Activated CD4-positive, alpha-beta T cell treated with anti-CD3 and anti-CD28 coated beads for 24 hours (primary cell): ENCODE measurements at regions not wholly inside any gene's neighbourhood (a gene's known extent, or its start where the extent isn't known, plus 50 kb on each side); places are given as distances from the start of the nearest gene placed in this dataset.
"Not testable (repeated sequence)": the region's sequence is repeated elsewhere in the genome, so short reads cannot be mapped to it uniquely, and the experiment has no call there.

Experiments
- DNase-seq, 2 donors: peaks; one replicate each; pipeline ENCODE4 v3.0.0-alpha.2; 2020; ENCODE audit warnings: low read depth in 2 of 2

GRCh38 chr18:1412655-1413322 is 508.1 kb downstream of the ADCYAP1 start:
- no peak for DNase-seq

GRCh38 chr18:1413323-1413675 is 508.6 kb downstream of the ADCYAP1 start:
- no peak for DNase-seq

DNA sequence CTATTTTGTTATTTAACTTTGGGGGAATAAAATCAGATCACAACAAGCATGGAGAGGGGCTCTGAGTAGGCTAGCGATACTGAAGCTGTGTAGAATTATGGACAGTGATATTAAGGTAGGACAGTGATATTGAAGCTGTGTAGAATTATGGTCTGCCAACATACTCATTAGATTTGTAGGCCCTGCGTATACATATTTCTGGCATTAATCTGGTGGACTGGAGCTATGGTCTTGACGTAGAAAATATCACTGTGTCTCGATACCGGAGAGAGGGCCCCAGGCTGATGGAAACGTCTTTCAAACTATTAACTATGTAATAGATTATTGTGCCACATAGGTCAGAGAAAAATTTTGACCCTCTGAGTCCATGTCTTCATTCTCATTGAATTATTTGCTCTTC is 511.4 kb downstream of the ADCYAP1 start:
- no peak for DNase-seq

DNA sequence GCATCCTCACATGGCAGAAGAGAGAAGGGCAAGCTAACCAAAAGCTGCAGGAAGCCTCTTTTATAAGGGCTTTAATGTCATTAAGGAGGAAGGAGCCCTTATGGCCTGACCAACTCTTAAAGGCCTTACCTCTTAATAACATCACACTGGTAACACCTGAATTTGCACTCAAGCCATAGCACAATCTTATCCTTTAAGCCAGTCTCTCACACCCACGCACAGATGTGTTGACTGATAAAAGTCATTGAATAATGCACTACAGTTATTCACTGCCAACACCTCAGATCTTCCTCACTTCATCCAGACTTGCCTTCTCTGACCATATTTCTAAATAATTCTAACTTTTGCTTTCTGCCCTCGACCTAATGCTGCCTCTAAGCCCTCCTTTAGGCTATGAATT is 516.8 kb downstream of the ADCYAP1 start:
- no peak for DNase-seq

- DNase-seq = no peak
Observed at GRCh38 chr18:1422634-1423033, 518.0 kb downstream of the ADCYAP1 start.

GRCh38 chr18:1425679-1426078 is 521.0 kb downstream of the ADCYAP1 start:
- no peak for DNase-seq

DNA sequence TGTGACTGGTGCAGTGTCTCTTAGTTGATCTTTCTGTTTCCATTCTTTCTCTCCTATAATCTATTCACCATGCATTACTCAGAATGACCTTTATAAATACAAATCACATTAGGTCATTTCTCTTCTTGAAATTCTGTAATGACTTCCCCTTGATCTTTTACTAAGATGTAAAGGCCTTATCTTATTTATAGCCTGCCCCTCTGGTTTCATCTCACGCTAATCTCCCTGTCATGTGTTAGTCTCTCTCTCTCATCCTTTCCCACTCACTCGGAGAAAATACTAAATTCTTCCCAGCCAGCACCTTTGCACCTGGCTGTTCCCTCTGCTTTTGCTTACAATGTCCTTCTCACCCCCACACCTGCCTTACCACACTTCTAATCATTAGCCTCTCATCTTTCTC is 530.8 kb downstream of the ADCYAP1 start:
- DNase-seq = no peak

- DNase-seq = no peak
Observed at GRCh38 chr18:1436199-1436598, 531.5 kb downstream of the ADCYAP1 start.

DNA sequence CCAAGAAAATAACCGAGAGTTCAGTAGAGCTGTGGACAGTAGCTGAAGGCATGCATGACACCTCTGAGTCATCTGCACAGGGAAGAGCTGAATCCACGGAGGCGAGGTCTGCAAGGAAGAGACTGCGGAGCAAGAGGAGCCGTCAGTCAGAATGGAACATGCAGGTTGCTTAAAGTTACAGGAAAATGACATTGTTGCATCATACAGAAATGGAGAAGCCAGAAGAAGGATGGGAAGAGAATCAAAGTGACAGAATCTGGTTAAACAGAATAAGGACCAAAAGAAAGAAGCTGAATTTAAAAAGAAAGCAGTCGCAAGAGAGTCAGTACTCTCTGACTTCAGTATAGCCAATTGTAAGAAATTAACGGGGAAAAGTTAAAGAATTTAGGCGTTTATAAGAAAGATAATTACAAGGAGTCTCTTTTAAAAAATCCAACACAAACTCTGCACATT is 533.8 kb downstream of the ADCYAP1 start:
- no peak for DNase-seq

DNA sequence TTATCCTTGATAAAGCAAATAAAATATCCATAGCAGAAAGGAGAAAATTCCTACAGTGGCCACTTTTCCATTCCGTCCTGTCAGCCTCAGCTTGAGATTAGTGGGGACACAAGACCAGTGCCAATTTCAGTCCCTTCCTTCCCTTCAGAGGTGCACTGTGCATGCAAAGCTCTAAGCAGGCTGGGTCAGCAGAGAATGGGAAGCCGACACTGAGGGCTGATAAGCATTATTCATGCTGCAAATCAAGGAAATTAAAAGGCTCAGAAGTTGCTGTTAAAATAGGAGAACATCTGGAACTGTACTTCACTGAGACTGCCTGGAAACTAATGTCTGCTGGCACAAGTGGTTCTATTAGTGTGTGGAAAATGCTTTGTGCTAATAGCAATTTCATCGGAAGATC is 534.3 kb downstream of the ADCYAP1 start:
- DNase-seq = no peak

GRCh38 chr18:1444062-1444461 is 539.4 kb downstream of the ADCYAP1 start:
- not testable (repeated sequence) for DNase-seq

DNA sequence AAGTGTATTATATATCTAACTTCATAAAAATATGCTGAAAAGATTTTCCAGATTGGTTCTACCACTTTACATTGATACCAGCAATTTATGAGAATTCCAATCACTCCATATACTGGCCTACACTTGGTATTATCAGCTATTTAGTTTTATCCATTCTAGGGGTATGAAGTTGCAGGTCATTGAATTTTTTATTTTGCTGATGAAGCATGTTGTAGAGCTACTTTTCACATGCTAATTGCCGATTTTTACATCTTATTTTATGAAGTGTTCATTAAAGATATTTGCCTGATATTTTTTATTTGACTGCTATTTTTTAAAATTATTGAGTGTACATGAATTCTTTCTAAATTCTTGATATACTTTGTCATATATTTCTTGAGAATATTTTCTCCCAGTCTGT is 542.1 kb downstream of the ADCYAP1 start:
- no peak for DNase-seq

DNA sequence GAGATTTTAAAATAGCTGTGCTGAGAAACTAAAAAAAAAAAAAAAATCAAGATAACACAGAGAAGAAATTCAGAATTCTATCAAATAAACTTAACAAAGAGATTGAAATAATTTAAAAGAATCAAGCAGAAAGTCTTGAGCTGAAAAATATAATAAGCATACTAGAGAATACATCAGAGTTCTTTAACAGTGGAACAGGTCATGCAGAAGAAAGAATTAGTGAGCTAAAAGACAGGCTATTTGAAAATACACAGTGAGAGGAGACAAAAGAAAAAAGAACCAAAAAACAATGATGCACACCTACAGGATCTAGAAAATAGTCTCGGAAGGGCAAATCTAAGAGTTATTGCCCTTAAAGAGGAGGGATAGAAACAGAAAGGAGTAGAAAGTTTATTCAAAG is 548.1 kb downstream of the ADCYAP1 start:
- DNase-seq = no peak

GRCh38 chr18:1455605-1456004 is 550.9 kb downstream of the ADCYAP1 start:
- DNase-seq = no peak

DNA sequence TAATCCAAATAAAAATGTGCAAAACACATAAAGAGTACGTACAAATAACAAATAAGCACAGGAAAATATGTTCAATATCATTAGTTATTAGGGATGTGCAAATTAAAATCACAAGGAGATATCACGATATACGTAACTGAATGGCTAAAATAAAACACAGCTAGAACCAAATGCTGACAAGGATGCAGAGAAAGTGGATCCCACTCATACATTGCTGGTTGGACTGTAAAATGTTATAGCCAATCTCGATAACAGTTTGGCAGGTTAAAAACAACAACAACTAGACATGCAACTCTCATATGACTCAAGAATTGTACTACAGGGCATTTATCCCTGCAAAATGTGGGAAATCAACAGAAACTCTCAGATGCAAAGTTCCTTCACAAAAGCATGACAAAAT is 553.9 kb downstream of the ADCYAP1 start:
- DNase-seq = no peak

DNA sequence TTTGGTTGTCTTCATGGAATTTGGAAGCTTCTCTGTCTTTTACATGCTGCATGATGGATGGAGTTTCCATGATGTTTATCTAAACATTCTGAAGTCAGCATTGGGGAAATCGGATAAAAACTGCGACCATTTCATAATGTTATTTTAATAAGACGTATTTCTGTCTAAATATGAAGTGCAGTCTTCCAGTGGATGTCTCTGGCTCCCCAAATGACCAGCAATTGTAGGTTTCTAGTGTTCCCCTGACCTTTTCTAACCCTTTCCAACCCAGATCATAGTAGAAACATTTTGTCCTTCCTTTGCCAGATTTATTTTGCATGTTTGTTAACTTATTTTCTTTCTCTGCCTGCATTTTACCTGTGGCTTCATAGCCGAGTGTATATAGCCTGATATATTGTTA is 559.3 kb downstream of the ADCYAP1 start:
- DNase-seq = no peak

- no peak for DNase-seq
Observed at GRCh38 chr18:1464444-1465217, 560.0 kb downstream of the ADCYAP1 start.

- no peak for DNase-seq
Observed at GRCh38 chr18:1466035-1466434, 561.4 kb downstream of the ADCYAP1 start.

- DNase-seq = no peak
Observed at GRCh38 chr18:1467461-1467964, 562.8 kb downstream of the ADCYAP1 start.

- no peak for DNase-seq
Observed at GRCh38 chr18:1468550-1468949, 563.9 kb downstream of the ADCYAP1 start.

- no peak for DNase-seq
Observed at GRCh38 chr18:1475867-1476266, 571.2 kb downstream of the ADCYAP1 start.

GRCh38 chr18:1480309-1480708 is 575.6 kb downstream of the ADCYAP1 start:
- no peak for DNase-seq

- DNase-seq = no peak
Observed at GRCh38 chr18:1481577-1481976, 576.9 kb downstream of the ADCYAP1 start.
